ENCODE measurements at regions not wholly inside any gene's neighbourhood (a gene's known extent, or its start where the extent isn't known, plus 50 kb on each side); places are given as distances from the start of the nearest gene placed in this dataset.

- TF ChIP-seq KDM4A (IDR thresholded peaks at IDR 0.05; ENCODE audit: low read depth, low read length, severe bottlenecking) (no peak), CEBPB (IDR thresholded peaks at IDR 0.05; ENCODE audit: low read depth, low read length) (no peak), USF2 (IDR thresholded peaks at IDR 0.05; ENCODE audit: low read length) (no peak), ASH2L (IDR thresholded peaks at IDR 0.05; ENCODE audit: low read length) (no peak), PHF8 (conservative IDR thresholded peaks at IDR 0.05; ENCODE audit: low read depth, low read length) (no peak), SIN3A (conservative IDR thresholded peaks at IDR 0.05 in 1 of 2, IDR thresholded peaks at IDR 0.05 in 1 of 2; ENCODE audit: low read depth in 1 of 2, low read length in 2 of 2) (no peak)
Observed at GRCh38 chr3:107934808-107935207, 156.0 kb downstream of the CD47 start (continued).
